Fibroblast of lung (primary cell): ENCODE measurements at regions not wholly inside any gene's neighbourhood (a gene's known extent, or its start where the extent isn't known, plus 50 kb on each side); places are given as distances from the start of the nearest gene placed in this dataset.

ENCODE experiments used
- DNase-seq, 2 donors: peaks; one replicate each; pipeline versions ENCODE4 v3.0.0 to v3.0.0-alpha.2; 2010; ENCODE audit warnings: low read depth in 2 of 2
- H2AFZ ChIP-seq: 2 replicates; pipeline ENCODE4 v1.5.1; 2012; ENCODE audit warnings: low read length, control low read depth, inconsistent platforms
- H3K27ac ChIP-seq: 2 replicates; pipeline ENCODE4 v1.5.1; 2011; ENCODE audit warnings: low read length, control low read depth; ENCODE audit not compliant: insufficient read depth
- H3K27me3 ChIP-seq: 2 replicates; pipeline ENCODE4 v1.5.1; 2011; ENCODE audit warnings: mild to moderate bottlenecking, low read length; ENCODE audit not compliant: control insufficient read depth, insufficient read depth
- H3K36me3 ChIP-seq: 2 replicates; pipeline ENCODE4 v1.5.1; 2011; ENCODE audit warnings: low read length; ENCODE audit not compliant: control insufficient read depth, insufficient read depth
- H3K4me1 ChIP-seq: 2 replicates; pipeline ENCODE4 v1.5.1; 2011; ENCODE audit warnings: low read length; ENCODE audit not compliant: control insufficient read depth, insufficient read depth; ENCODE audit errors: extremely low read depth
- H3K4me2 ChIP-seq: 2 replicates; pipeline ENCODE4 v1.5.1; 2011; ENCODE audit warnings: low read length, control low read depth; ENCODE audit not compliant: insufficient read depth; ENCODE audit errors: extremely low read depth
- H3K4me3 ChIP-seq, 4 experiments: fragments of 200-600 bp in 1 of 4; sonication (generic) in 1 of 4; replicated peaks in 1 of 4; 2 replicates each; pipeline ENCODE4 v1.5.1; 2011 to 2016; ENCODE audit warnings: low read length in 4 of 4, low read depth in 3 of 4, mild to moderate bottlenecking in 3 of 4, control low read depth in 2 of 4, inconsistent platforms in 1 of 4, mixed read lengths in 1 of 4; ENCODE audit not compliant: insufficient read depth in 1 of 4; ENCODE audit errors: control extremely low read depth in 1 of 4
- H3K79me2 ChIP-seq: 2 replicates; pipeline ENCODE4 v1.5.1; 2012; ENCODE audit warnings: mild to moderate bottlenecking, low read length, inconsistent platforms; ENCODE audit not compliant: control insufficient read depth, insufficient read depth
- H3K9ac ChIP-seq: 2 replicates; pipeline ENCODE4 v1.5.1; 2011; ENCODE audit warnings: mild to moderate bottlenecking, low read length, control low read depth; ENCODE audit not compliant: insufficient read depth
- H3K9me3 ChIP-seq: 2 replicates; pipeline ENCODE4 v1.5.1; 2012; ENCODE audit warnings: low read depth, low read length; ENCODE audit not compliant: control insufficient read depth, insufficient read depth
- H4K20me1 ChIP-seq: 2 replicates; pipeline ENCODE4 v1.5.1; 2011; ENCODE audit warnings: low read length; ENCODE audit not compliant: control insufficient read depth, insufficient read depth; ENCODE audit errors: extremely low read depth
- EZH2 ChIP-seq: IDR thresholded peaks from 2 replicates; pipeline ENCODE4 v1.5.1; 2012; ENCODE audit warnings: low read length, control low read depth, mild to moderate bottlenecking; ENCODE audit errors: missing control alignments
- TF ChIP-seq, protein P1 (sequence below), 2 donors: IDR thresholded peaks in 1 of 2; conservative IDR thresholded peaks in 1 of 2; 1 replicate in 1 of 2; 2 replicates in 1 of 2; pipeline ENCODE4 v1.5.1; 2011 to 2012; ENCODE audit warnings: low read length in 2 of 2, control low read depth in 1 of 2, inconsistent platforms in 1 of 2, low read depth in 1 of 2, mild to moderate bottlenecking in 1 of 2

DNA sequence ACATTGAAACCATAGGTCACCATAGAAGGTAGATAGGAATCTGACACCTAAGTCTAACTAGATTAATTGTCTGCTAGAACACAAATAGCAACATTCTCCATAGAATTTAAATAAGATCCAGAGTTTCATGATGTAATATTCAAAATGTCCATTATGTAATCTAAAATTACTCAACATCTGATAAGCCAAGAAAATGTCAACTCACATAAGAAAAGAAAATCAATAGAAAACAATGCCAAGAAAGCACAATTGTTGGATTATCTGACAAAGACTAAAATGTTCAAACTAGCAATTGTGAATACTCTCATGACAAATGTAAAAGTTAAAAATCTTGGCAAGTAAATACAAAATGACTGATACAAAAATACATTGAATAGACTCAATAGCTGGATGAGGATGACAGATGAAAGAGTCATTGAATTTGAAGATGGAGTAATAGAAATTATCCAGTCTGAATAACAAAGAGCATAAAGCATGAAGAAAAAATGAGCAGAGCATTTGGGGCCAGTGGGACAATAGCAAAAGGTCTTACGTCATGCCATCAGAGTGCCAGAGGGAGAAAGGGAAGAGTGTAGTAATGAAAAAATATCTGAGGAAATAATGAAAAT lies 358.6 kb downstream of the METTL4 start:
- no peak for DNase-seq
- no peak overlapping the region for H3K4me3 ChIP-seq
- no peak overlapping the region for H3K9ac ChIP-seq
- no peaks in the 10 kb centered on the region for H3K27me3 ChIP-seq
- no peaks in the 10 kb centered on the region for H4K20me1 ChIP-seq
- H2AFZ ChIP-seq, result no peak overlapping the region
- H3K4me1 ChIP-seq, result no peaks in the 10 kb centered on the region
- no peak for TF ChIP-seq EZH2
- TF ChIP-seq, protein P1, sequence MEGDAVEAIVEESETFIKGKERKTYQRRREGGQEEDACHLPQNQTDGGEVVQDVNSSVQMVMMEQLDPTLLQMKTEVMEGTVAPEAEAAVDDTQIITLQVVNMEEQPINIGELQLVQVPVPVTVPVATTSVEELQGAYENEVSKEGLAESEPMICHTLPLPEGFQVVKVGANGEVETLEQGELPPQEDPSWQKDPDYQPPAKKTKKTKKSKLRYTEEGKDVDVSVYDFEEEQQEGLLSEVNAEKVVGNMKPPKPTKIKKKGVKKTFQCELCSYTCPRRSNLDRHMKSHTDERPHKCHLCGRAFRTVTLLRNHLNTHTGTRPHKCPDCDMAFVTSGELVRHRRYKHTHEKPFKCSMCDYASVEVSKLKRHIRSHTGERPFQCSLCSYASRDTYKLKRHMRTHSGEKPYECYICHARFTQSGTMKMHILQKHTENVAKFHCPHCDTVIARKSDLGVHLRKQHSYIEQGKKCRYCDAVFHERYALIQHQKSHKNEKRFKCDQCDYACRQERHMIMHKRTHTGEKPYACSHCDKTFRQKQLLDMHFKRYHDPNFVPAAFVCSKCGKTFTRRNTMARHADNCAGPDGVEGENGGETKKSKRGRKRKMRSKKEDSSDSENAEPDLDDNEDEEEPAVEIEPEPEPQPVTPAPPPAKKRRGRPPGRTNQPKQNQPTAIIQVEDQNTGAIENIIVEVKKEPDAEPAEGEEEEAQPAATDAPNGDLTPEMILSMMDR (conservative IDR thresholded peaks at IDR 0.05 in 1 of 2, IDR thresholded peaks at IDR 0.05 in 1 of 2; ENCODE audit: low read depth in 1 of 2, low read length in 2 of 2), result no peak
- no peaks in the 10 kb centered on the region for H3K9me3 ChIP-seq
- H3K36me3 ChIP-seq, result no peaks in the 10 kb centered on the region
- H3K4me2 ChIP-seq, result no peak overlapping the region
- no peak overlapping the region for H3K27ac ChIP-seq
- H3K79me2 ChIP-seq, result no peaks in the 10 kb centered on the region

DNA sequence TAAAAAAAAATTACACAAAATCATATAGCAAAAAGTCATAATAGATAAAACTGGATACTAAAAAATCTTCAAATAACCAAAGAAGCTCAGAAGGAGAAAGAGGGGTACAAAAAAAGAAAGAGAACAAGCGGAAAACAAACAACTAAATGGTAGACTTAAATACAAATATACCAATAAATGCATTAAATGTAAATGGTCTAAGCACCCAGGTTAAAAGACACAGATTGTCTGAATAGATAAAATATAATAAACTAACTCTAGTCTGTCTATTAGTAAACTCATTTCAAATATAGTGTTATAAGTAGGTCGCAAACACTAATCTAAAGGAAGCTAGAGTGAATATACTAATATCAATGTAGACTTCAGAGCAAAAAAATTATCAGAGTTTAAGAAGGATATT lies 357.4 kb downstream of the METTL4 start:
- Histone ChIP-seq H3K27ac (no peak overlapping the region), H3K4me3 (no peak overlapping the region), H3K9ac (no peak overlapping the region), H3K9me3 (no peaks in the 10 kb centered on the region), H4K20me1 (no peaks in the 10 kb centered on the region), H3K27me3 (no peaks in the 10 kb centered on the region), H3K36me3 (no peaks in the 10 kb centered on the region), H3K4me1 (no peaks in the 10 kb centered on the region), H3K79me2 (no peaks in the 10 kb centered on the region), H3K4me2 (no peak overlapping the region), H2AFZ (no peak overlapping the region)
- TF ChIP-seq, protein P1 (conservative IDR thresholded peaks at IDR 0.05 in 1 of 2, IDR thresholded peaks at IDR 0.05 in 1 of 2; ENCODE audit: low read depth in 1 of 2, low read length in 2 of 2), result no peak
- no peak for TF ChIP-seq EZH2
- DNase-seq, result no peak

DNA sequence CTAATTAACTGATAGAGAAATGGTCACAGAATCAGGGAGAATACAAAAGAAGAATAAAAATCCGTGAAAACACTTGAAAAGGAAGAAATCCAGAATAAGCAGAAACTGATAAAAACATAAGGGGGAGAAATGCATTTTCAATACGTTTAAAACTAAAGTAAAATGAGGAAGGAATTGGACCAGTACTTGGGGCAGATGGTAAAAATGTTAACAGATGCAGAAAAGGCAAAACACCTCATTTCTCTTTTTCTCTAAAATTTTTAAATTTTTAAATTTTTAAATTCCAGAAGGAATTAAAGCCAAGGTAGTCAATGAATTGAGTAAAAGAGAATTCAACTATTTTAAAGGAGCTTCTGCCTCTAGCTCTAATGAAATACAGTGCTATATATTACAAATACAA lies 353.9 kb downstream of the METTL4 start:
- H3K27me3 ChIP-seq, result no peaks in the 10 kb centered on the region
- H3K27ac ChIP-seq, result no peak overlapping the region
- no peaks in the 10 kb centered on the region for H3K79me2 ChIP-seq
- H3K9ac ChIP-seq, result no peak overlapping the region
- H3K4me1 ChIP-seq, result no peaks in the 10 kb centered on the region
- no peak overlapping the region for H3K4me3 ChIP-seq
- TF ChIP-seq EZH2, result no peak
- TF ChIP-seq, protein P1 (conservative IDR thresholded peaks at IDR 0.05 in 1 of 2, IDR thresholded peaks at IDR 0.05 in 1 of 2; ENCODE audit: low read depth in 1 of 2, low read length in 2 of 2), result no peak
- no peaks in the 10 kb centered on the region for H4K20me1 ChIP-seq
- DNase-seq, result no peak
- no peak overlapping the region for H3K4me2 ChIP-seq
- H3K9me3 ChIP-seq, result no peaks in the 10 kb centered on the region
- H2AFZ ChIP-seq, result no peak overlapping the region
- H3K36me3 ChIP-seq, result no peaks in the 10 kb centered on the region
